HepG2 (cell line): ENCODE measurements at regions not wholly inside any gene's neighbourhood (a gene's known extent, or its start where the extent isn't known, plus 50 kb on each side); places are given as distances from the start of the nearest gene placed in this dataset.

ENCODE experiments used
- ATAC-seq: fragments of 200-7000 bp; cut with Tn5 transposase; 3 replicates; pipeline ENCODE4 v1.9.1; 2020; ENCODE audit warnings: mild to moderate bottlenecking, moderate library complexity
- BruUV-seq: library from RNA; stranded (reverse); fragments of 400-500 nt; replicated peaks from 2 replicates; lab custom pipeline; 2021; lab: Mats Ljungman, UMichigan
- CTCF ChIA-PET: fragments of 300-600 bp; formaldehyde crosslinking; extraction: SDS; loops from one replicate; lab custom pipeline; 2021; ENCODE audit warnings: low total read pairs, inconsistent platforms, low intra/inter-chr PET ratio; lab: Yijun Ruan, JAX
- POLR2A ChIA-PET: fragments of 350-600 bp; sonication (Branson Sonifier 250); formaldehyde crosslinking; loops from one replicate; lab custom pipeline; 2020; ENCODE audit warnings: antibody characterized with exemption, inconsistent platforms; lab: Yijun Ruan, JAX
- DNase-seq: peaks from one replicate; pipeline ENCODE4 v3.0.0-alpha.2; 2015; ENCODE audit warnings: low spot score
- FAIRE-seq: peaks from 3 replicates; lab custom pipeline; 2011; peaks lifted over from hg19 to GRCh38; lab: Jason Lieb, UNC
- H2AFZ ChIP-seq: one replicate; pipeline ENCODE4 v1.6.1; 2011; ENCODE audit warnings: low read length, inconsistent platforms
- H3K27ac ChIP-seq: fragments of 300-600 bp; 3 replicates; pipeline ENCODE4 v1.8.0; 2011; ENCODE audit warnings: mixed run types, mild to moderate bottlenecking, mixed read lengths, low read length, inconsistent platforms; ENCODE audit not compliant: insufficient read depth; ENCODE audit errors: extremely low read length
- H3K27me3 ChIP-seq, 2 experiments: fragments of 200-600 bp in 1 of 2; 2 replicates in 1 of 2; 3 replicates in 1 of 2; pipeline versions ENCODE4 v1.6.0 to v1.8.0; 2011; ENCODE audit warnings: low read length in 2 of 2, mild to moderate bottlenecking in 2 of 2, moderate library complexity in 2 of 2, inconsistent platforms in 1 of 2; ENCODE audit not compliant: insufficient read depth in 2 of 2, control insufficient read depth in 1 of 2
- H3K36me3 ChIP-seq, 2 experiments: fragments of 200-600 bp in 1 of 2; replicated peaks in 1 of 2; 2 replicates in 1 of 2; 3 replicates in 1 of 2; pipeline versions ENCODE4 v1.5.1 to v1.8.0; 2011; ENCODE audit warnings: low read length in 2 of 2, inconsistent platforms in 1 of 2; ENCODE audit not compliant: insufficient read depth in 2 of 2, control insufficient read depth in 1 of 2
- H3K4me1 ChIP-seq: 2 replicates; pipeline ENCODE4 v1.5.1; 2012; ENCODE audit warnings: low read length, inconsistent platforms; ENCODE audit not compliant: insufficient read depth
- H3K4me2 ChIP-seq: 2 replicates; pipeline ENCODE4 v1.6.0; 2011; ENCODE audit warnings: low read depth, low read length, inconsistent platforms
- H3K4me3 ChIP-seq, 3 experiments: fragments of 200-600 bp in 1 of 3; sonication (generic), shearing (Covaris generic) in 1 of 3; replicated peaks in 1 of 3; 2 replicates each; pipeline ENCODE4 v1.5.1; 2011 to 2016; ENCODE audit warnings: low read length in 3 of 3, inconsistent platforms in 2 of 3, low read depth in 2 of 3, mild to moderate bottlenecking in 2 of 3, control low read depth in 1 of 3, mixed read lengths in 1 of 3; ENCODE audit not compliant: insufficient read depth in 1 of 3
- H3K79me2 ChIP-seq: one replicate; pipeline ENCODE4 v1.6.1; 2011; ENCODE audit warnings: low read length, inconsistent platforms; ENCODE audit not compliant: insufficient read depth
- H3K9ac ChIP-seq: 2 replicates; pipeline ENCODE4 v1.6.0; 2011; ENCODE audit warnings: mild to moderate bottlenecking, low read depth, low read length, inconsistent platforms; ENCODE audit not compliant: insufficient read depth
- H3K9me3 ChIP-seq: 2 replicates; pipeline ENCODE4 v1.5.1; 2012; ENCODE audit warnings: mild to moderate bottlenecking, low read length
- H4K20me1 ChIP-seq: 2 replicates; pipeline ENCODE4 v1.6.0; 2011; ENCODE audit warnings: inconsistent platforms, mild to moderate bottlenecking, low read length, moderate library complexity; ENCODE audit not compliant: insufficient read depth
- CC2D1A ChIP-seq: sonication (generic); formaldehyde crosslinking; IDR thresholded peaks from 2 replicates; pipeline ENCODE4 v1.8.1; 2023; ENCODE audit warnings: mild to moderate bottlenecking, missing genetic modification reagents
- CEBPB ChIP-seq: IDR thresholded peaks from 2 replicates; pipeline ENCODE4 v1.6.1; 2011; ENCODE audit warnings: low read depth, low read length, improper control_type of control experiment, borderline replicate concordance
- SP5 ChIP-seq: IDR thresholded peaks from 2 replicates; pipeline ENCODE4 v1.6.1; 2016; ENCODE audit warnings: low read depth, borderline replicate concordance
- TRIM24 ChIP-seq: sonication (generic); formaldehyde crosslinking; IDR thresholded peaks from 2 replicates; pipeline ENCODE4 v1.8.0; 2022; ENCODE audit warnings: mild to moderate bottlenecking, missing genetic modification reagents
- ZNF749 ChIP-seq: sonication (generic); formaldehyde crosslinking; IDR thresholded peaks from 2 replicates; pipeline ENCODE4 v1.8.0; 2022; ENCODE audit warnings: mild to moderate bottlenecking, missing genetic modification reagents, moderate library complexity, borderline replicate concordance
- ZNF792 ChIP-seq: IDR thresholded peaks from 2 replicates; pipeline ENCODE4 v1.6.1; 2016
- WGBS: methylation state at CpG from one replicate; pipeline ENCODE4 v1.1.6; 2017; ENCODE audit warnings: low lambda C conversion rate; 5-methylcytosine and 5-hydroxymethylcytosine counted together
- in situ Hi-C: cut with HindIII; loops from 2 replicates; pipeline ENCODE4 v1.10.0; 2017; ENCODE audit warnings: low pct_unique_long_range_greater_than_20kb; ENCODE audit not compliant: extremely low pct_ligation_motif_present
- intact Hi-C: fragments of 100-400 bp; cut with micrococcal nuclease; formaldehyde crosslinking; loops from one replicate; pipeline ENCODE4 v1.10.0; 2022; ENCODE audit not compliant: unreplicated experiment

GRCh38 chrX:99495453-99495852 lies 914.6 kb downstream of the PCDH19 start:
- H3K4me2 ChIP-seq, result no peak overlapping the region
- H2AFZ ChIP-seq, result no peak overlapping the region
- TF ChIP-seq ZNF792 (CRISPR knock-in tag) (no peak), CC2D1A (CRISPR knock-in tag) (no peak), TRIM24 (CRISPR knock-in tag) (no peak)
- TF ChIP-seq, all 625 proteins: peak for 0
- no peak for DNase-seq
- no TSS peak for BruUV-seq
- no peaks in the 10 kb centered on the region for H4K20me1 ChIP-seq
- H3K4me1 ChIP-seq, result no peaks in the 10 kb centered on the region
- no peaks in the 10 kb centered on the region for H3K79me2 ChIP-seq
- intact Hi-C loops (loop anchor here (5.0 kb wide), 1 partner anchor 497 kb away; no protein-coding TSS in a partner anchor), in situ Hi-C loops (no loop called here)
- POLR2A ChIA-PET, result no interaction called here
- no peak overlapping the region for H3K27ac ChIP-seq
- no peak for FAIRE-seq
- H3K36me3 ChIP-seq, result no peaks in the 10 kb centered on the region
- CTCF ChIA-PET, result no interaction called here
- H3K27me3 ChIP-seq, result no peaks in the 10 kb centered on the region
- no peak overlapping the region for H3K4me3 ChIP-seq
- no peaks in the 10 kb centered on the region for H3K9me3 ChIP-seq
- H3K9ac ChIP-seq, result no peak overlapping the region
- WGBS, result 6% methylated on average over 2 of the region's 2 CpGs
- ATAC-seq, result no peak

- no peak overlapping the region for H3K4me3 ChIP-seq
- no peak overlapping the region for H3K9ac ChIP-seq
- WGBS, result 5% methylated on average over 2 of the region's 2 CpGs
- no peaks in the 10 kb centered on the region for H3K79me2 ChIP-seq
- no peak for ATAC-seq
- H3K4me1 ChIP-seq, result no peaks in the 10 kb centered on the region
- no peak for TF ChIP-seq ZNF749 (CRISPR knock-in tag)
- TF ChIP-seq SP5 (CRISPR knock-in tag), result no peak
- TF ChIP-seq CEBPB, result 0 out of 2 replicates have a peak, but pooled peaks have one; percentile 2
- TF ChIP-seq, all 625 proteins: peak for 1
- no TSS peak for BruUV-seq
- DNase-seq (no peak), FAIRE-seq (no peak)
- Histone ChIP-seq H3K9me3 (no peaks in the 10 kb centered on the region), H3K36me3 (no peaks in the 10 kb centered on the region), H3K4me2 (no peak overlapping the region), H2AFZ (no peak overlapping the region), H3K27me3 (no peaks in the 10 kb centered on the region), H4K20me1 (no peaks in the 10 kb centered on the region), H3K27ac (no peak overlapping the region)
- intact Hi-C loops, result loop anchor here (5.0 kb wide), 1 partner anchor 498 kb away; no protein-coding TSS in a partner anchor
- ChIA-PET POLR2A (no interaction called here), CTCF (no interaction called here)
- in situ Hi-C loops, result no loop called here
Observed at GRCh38 chrX:99494668-99495067, 915.4 kb downstream of the PCDH19 start.
